ENCODE measurements at regions not wholly inside any gene's neighbourhood (a gene's known extent, or its start where the extent isn't known, plus 50 kb on each side); places are given as distances from the start of the nearest gene placed in this dataset.
"Not testable (repeated sequence)": the region's sequence is repeated elsewhere in the genome, so short reads cannot be mapped to it uniquely, and the experiment has no call there.

DNA sequence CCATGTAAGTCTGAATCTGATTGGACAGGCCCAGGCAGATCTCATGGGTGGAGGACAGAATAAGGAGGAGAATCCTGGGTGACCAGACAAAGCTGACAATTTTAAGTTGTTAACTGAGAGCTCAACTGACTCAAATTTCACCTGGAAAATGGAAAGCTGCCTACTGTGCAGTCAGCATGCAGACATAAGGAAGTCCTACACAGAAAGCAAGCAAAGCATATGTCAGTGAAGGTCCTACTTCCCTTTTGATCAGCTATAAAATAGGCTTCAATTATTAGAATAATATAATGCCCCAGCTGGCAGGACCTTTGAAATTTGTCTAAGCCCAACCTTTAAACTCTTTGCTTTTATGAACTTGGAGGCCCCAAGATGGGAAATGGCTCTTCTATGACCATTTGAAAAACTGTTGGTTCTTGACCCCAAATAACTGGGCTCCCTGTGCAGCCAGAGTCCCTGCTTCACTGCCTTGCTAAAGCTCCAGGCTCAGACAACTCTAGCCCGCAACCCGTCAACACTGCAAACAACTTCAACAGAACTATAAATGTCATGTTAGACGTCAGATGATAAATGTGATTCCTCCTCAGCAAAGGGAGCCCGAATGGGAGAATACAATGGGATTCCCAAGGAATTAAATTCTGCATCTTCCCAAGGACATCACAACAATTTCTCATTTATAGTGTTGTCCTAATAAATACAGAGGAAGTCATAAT, 118.9 kb upstream of the ADRA1B start:
- no peak for DNase-seq
- H3K4me3 ChIP-seq (ENCODE audit: insufficient read depth, low read depth, low read length), result no peak overlapping the region

DNA sequence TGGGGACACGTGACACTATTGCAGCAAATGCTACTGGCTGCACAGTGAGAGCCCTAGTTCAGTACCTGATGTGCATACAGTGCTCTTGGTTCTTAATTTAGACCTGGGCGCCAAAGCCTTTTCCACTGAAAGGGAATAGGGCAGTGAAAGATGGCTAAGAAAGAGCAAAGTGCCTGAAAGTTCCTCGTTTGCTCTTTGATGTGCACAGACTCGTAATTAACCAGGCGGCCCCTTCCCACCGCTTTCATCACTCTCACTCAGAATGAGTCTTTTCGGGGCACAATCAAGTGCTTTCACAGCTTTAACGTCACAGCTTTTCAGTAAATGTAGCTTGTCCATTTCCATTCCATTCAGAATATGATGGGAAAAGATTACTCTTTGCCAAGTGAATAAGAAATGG, 116.6 kb upstream of the ADRA1B start:
- no peak for DNase-seq
- Histone ChIP-seq H3K27me3 (ENCODE audit: control insufficient read depth, insufficient read depth, low read length) (no peaks in the 10 kb centered on the region), H3K4me3 (ENCODE audit: insufficient read depth, low read depth, low read length) (no peak overlapping the region), H3K36me3 (replicated peaks; ENCODE audit: control insufficient read depth, insufficient read depth, low read length) (no peaks in the 10 kb centered on the region)

More for the DNA sequence above, 118.9 kb upstream of the ADRA1B start:
- Histone ChIP-seq H3K36me3 (replicated peaks; ENCODE audit: control insufficient read depth, insufficient read depth, low read length) (no peaks in the 10 kb centered on the region), H3K27me3 (ENCODE audit: control insufficient read depth, insufficient read depth, low read length) (no peaks in the 10 kb centered on the region)

DNA sequence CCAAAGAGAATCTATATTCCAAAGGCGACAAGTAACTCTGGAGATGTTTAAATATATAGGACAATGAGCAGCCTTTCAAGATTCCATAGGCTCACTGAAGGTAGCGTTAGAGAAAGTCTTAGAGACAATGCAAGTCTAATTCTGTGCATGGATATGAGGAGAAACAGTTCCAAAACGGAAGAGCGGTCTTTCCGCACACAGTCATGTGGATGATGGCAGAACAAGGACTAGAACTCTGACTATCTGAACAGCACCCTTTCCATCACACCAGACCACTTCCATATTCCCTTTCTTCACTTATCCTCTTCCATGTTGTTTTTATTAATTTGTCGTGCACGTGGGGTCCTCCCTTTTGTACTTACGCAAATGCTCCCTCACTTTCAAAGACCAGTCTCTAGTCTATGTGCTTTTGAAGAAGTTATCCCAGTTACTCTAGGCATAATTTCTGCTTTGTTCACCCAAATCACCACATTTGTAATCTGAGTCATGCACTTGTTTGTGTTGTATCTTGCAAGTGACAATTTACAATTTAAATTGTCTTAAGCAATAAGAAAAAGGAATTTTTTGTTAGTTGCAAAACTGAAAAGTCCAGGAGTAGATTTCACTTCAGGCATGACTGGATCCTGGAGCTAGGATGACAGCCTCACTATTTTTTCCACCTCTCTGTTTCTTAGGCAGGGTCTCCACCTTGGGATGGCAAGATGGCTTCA, 116.0 kb upstream of the ADRA1B start:
- H3K4me3 ChIP-seq (ENCODE audit: insufficient read depth, low read depth, low read length), result no peak overlapping the region
- H3K36me3 ChIP-seq (replicated peaks; ENCODE audit: control insufficient read depth, insufficient read depth, low read length), result no peaks in the 10 kb centered on the region
- no peak for DNase-seq
- no peaks in the 10 kb centered on the region for H3K27me3 ChIP-seq (ENCODE audit: control insufficient read depth, insufficient read depth, low read length)

DNA sequence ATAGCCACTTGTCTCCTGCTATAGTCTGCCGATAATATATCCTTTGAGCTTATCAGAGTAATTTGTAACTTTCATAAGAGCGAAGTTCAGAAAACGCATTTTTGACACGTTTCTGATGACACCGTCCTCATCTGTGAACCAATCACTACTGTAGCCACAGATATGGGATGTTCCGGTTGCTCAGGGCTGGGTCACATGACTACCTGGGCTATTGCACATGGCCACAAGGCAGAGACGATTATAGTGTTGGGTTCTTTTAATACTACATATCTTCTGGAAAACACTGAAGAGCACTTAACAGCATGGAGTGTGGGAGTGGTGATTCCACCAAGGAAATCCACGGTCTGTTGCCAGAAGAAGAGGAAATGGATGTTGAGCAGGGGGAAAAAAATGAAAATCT, 115.0 kb upstream of the ADRA1B start:
- DNase-seq, result no peak
- no peak overlapping the region for H3K4me3 ChIP-seq (ENCODE audit: insufficient read depth, low read depth, low read length)
- H3K36me3 ChIP-seq (replicated peaks; ENCODE audit: control insufficient read depth, insufficient read depth, low read length), result no peaks in the 10 kb centered on the region
- H3K27me3 ChIP-seq (ENCODE audit: control insufficient read depth, insufficient read depth, low read length), result no peaks in the 10 kb centered on the region

DNA sequence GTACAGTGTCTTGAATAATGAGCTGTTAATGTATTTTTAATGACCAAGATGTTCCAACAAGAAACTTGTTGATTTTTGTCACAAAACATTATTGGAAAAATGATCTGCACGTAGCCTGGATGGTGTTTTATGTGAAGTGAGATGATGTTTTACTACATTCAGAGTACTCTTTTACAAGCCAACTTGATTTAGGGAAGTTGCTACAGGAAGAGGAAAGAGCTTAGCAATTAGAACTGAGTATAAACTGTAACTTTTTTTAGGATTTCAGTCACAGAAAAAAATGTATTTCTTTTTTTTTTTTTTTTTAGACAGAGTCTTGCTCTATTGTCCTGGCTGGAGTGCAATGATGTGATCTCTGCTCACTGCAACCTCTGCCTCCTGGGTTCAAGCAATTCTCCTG, 113.6 kb upstream of the ADRA1B start:
- no peaks in the 10 kb centered on the region for H3K36me3 ChIP-seq (replicated peaks; ENCODE audit: control insufficient read depth, insufficient read depth, low read length)
- no peak overlapping the region for H3K4me3 ChIP-seq (ENCODE audit: insufficient read depth, low read depth, low read length)
- DNase-seq, result no peak
- no peaks in the 10 kb centered on the region for H3K27me3 ChIP-seq (ENCODE audit: control insufficient read depth, insufficient read depth, low read length)

DNA sequence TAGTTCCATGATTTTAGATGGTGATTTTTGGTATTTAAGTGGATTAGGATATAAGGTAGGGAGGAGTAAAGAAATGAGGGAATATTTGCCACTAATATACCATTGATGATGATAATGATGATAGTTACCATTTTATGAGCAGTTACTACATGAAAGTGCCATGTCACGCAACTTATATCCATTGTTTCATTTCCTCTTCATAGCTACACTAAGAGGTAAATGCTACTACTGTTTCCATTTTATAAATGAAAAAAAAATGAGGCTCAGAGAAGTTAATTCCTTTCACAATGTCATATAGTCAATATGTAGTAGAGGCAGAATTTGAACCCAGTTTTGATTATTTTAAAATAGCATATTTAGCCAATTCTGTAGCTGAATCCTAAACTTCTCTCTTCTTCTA, 112.2 kb upstream of the ADRA1B start:
- H3K36me3 ChIP-seq (replicated peaks; ENCODE audit: control insufficient read depth, insufficient read depth, low read length), result no peaks in the 10 kb centered on the region
- no peak overlapping the region for H3K4me3 ChIP-seq (ENCODE audit: insufficient read depth, low read depth, low read length)
- H3K27me3 ChIP-seq (ENCODE audit: control insufficient read depth, insufficient read depth, low read length), result no peaks in the 10 kb centered on the region
- no peak for DNase-seq

DNA sequence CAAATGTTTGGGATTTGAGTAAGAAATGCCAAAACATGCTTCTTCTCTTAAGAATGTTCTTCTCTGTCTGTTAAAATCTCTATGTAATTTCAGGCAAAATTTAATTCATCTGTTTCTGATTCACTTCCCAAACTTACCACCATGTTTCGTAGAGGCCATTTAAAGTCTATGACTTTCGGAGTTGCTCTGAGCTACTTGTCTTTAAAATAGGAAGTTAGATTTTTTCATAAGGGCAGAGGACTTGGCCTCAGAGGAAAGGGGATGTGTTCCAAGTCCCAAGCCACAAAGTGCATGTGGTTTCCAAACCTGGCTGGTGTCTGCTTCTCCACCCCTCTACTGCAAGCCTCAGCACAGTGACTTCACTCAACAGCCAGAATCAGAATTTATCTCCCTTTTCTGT, 111.3 kb upstream of the ADRA1B start:
- no peak for DNase-seq
- no peaks in the 10 kb centered on the region for H3K36me3 ChIP-seq (replicated peaks; ENCODE audit: control insufficient read depth, insufficient read depth, low read length)
- H3K27me3 ChIP-seq (ENCODE audit: control insufficient read depth, insufficient read depth, low read length), result no peaks in the 10 kb centered on the region
- no peak overlapping the region for H3K4me3 ChIP-seq (ENCODE audit: insufficient read depth, low read depth, low read length)

DNA sequence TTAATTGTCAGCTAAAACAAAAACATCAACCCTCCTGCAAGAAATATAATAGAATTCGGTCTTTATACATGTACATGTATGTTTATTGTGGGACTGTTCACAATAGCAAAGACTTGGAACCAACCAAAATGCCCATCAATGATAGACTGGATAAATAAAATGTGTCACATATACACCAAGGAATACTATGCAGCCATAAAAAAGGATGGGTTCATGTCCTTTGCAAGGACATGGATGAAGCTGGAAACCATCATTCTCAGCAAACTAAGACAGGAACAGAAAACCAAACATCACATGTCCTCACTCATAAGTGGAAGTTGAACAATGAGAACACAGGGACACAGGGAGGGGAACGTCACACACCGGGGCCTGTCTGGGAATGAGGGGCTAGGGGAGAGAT, 109.1 kb upstream of the ADRA1B start:
- H3K27me3 ChIP-seq (ENCODE audit: control insufficient read depth, insufficient read depth, low read length); DNase-seq; H3K4me3 ChIP-seq (ENCODE audit: insufficient read depth, low read depth, low read length); H3K36me3 ChIP-seq (replicated peaks; ENCODE audit: control insufficient read depth, insufficient read depth, low read length): not testable (repeated sequence)

DNA sequence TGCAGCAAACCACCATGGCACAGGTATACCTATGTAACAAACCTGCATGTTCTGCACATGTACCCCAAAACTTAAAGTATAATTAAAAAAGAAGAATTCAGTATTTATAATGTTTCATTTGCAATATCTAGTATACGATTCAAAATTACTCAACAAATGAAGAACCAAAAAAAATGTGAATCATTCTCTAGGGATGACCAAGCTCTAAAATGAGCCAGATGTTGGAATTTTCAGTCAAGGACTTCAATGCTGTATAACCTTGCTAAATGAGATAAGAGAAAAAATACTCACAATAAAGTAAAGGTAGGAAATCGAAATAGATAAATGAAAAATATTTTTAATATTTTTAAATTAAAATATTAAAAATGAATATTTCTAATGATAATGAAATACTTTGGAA, 108.7 kb upstream of the ADRA1B start:
- no peak for DNase-seq
- no peak overlapping the region for H3K4me3 ChIP-seq (ENCODE audit: insufficient read depth, low read depth, low read length)
- no peaks in the 10 kb centered on the region for H3K36me3 ChIP-seq (replicated peaks; ENCODE audit: control insufficient read depth, insufficient read depth, low read length)
- H3K27me3 ChIP-seq (ENCODE audit: control insufficient read depth, insufficient read depth, low read length), result no peaks in the 10 kb centered on the region

DNA sequence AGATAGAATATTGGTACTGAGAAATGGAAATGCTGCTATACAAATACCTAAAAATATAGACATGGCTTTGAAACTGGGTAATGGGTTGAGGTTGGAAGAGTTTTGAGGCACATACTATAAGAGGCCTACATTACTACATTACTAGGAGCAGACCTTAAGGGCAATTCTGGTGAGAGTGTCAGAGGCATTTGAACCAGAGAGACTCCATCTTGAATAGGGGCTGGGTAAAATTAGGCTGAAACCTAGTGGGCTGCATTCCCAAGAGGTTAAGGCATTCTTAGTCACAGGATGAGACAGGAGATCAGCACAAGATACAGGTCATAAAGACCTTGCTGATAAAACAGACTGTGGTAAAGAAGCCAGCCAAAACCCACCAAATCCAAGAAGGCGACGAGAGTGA, 104.6 kb upstream of the ADRA1B start:
- no peak overlapping the region for H3K4me3 ChIP-seq (ENCODE audit: insufficient read depth, low read depth, low read length)
- no peak for DNase-seq
- H3K27me3 ChIP-seq (ENCODE audit: control insufficient read depth, insufficient read depth, low read length), result no peaks in the 10 kb centered on the region
- no peaks in the 10 kb centered on the region for H3K36me3 ChIP-seq (replicated peaks; ENCODE audit: control insufficient read depth, insufficient read depth, low read length)

DNA sequence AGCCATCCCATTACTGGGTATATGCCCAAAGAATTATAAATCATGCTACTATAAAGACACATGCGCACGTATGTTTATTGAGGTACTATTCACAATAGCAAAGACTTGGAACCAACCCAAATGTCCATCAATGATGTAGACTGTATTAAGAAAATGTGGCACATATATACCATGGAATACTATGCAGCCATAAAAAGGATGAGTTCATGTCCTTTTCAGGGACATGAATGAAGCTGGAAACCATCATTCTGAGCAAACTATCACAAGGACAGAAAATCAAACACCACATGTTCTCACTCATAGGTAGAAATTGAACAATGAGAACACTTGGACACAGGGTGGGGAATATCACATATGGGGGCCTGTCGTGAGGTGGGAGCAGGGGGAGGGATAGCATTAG, 103.5 kb upstream of the ADRA1B start:
- H3K27me3 ChIP-seq (ENCODE audit: control insufficient read depth, insufficient read depth, low read length); H3K36me3 ChIP-seq (replicated peaks; ENCODE audit: control insufficient read depth, insufficient read depth, low read length); DNase-seq; H3K4me3 ChIP-seq (ENCODE audit: insufficient read depth, low read depth, low read length): not testable (repeated sequence)

DNA sequence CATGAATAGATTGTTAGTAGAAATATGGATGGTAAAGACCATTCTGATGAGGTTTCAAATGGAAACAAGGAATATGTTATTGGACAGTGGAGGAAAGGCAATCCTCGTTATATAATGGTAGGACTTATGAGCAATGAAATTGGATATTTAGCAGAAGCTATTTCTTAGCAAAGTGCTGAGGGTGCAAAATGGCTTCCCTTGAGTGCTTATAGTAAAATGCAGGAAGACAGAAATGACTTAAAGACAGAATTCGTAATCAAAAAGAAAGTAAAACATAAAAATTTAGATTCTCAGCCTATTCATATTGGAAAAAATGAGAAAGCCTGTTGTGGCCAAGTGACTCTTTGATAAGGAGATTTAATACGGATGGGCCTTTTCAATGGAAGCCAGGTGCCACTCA, 102.1 kb upstream of the ADRA1B start:
- Histone ChIP-seq H3K36me3 (replicated peaks; ENCODE audit: control insufficient read depth, insufficient read depth, low read length) (no peaks in the 10 kb centered on the region), H3K4me3 (ENCODE audit: insufficient read depth, low read depth, low read length) (no peak overlapping the region), H3K27me3 (ENCODE audit: control insufficient read depth, insufficient read depth, low read length) (no peaks in the 10 kb centered on the region)
- DNase-seq, result no peak

DNA sequence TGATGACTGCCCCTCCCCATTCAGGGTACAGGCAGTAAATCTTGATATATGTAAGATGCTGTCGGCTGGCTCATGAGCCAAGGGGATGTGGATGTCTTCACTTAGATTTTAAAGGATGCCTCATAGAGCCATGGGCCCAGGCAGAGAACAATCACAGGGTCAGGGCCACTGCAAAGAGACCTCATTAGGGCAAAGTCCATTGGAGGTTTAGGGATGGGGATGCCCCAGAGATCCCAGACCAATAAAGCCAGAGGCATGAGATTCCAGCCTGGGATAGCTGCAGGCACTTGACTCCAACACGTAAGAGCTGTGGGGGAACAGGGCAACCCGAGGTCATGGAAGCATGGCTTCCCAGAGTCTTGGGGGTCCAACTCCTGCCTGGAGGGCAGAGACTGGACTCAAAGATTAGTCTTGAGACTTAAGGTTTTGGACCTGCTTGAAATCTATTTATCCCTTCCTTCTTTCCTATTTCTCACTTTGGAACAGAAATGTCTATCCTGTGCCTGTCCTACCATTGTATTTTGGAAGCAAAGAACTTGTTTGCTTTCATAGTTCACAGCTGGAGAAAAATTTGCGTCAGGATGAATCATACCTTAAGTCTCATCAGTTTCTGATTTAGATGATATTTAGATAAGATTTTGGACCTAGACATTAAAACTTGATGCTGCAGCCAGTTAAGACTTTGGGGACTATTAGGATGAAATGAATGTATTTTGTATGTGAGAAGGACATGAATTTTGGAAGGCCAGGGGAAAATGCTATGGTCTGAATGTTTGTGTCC, 101.3 kb upstream of the ADRA1B start:
- H3K36me3 ChIP-seq (replicated peaks; ENCODE audit: control insufficient read depth, insufficient read depth, low read length), result no peaks in the 10 kb centered on the region
- DNase-seq, result no peak
- H3K4me3 ChIP-seq (ENCODE audit: insufficient read depth, low read depth, low read length), result no peak overlapping the region
- no peaks in the 10 kb centered on the region for H3K27me3 ChIP-seq (ENCODE audit: control insufficient read depth, insufficient read depth, low read length)

DNA sequence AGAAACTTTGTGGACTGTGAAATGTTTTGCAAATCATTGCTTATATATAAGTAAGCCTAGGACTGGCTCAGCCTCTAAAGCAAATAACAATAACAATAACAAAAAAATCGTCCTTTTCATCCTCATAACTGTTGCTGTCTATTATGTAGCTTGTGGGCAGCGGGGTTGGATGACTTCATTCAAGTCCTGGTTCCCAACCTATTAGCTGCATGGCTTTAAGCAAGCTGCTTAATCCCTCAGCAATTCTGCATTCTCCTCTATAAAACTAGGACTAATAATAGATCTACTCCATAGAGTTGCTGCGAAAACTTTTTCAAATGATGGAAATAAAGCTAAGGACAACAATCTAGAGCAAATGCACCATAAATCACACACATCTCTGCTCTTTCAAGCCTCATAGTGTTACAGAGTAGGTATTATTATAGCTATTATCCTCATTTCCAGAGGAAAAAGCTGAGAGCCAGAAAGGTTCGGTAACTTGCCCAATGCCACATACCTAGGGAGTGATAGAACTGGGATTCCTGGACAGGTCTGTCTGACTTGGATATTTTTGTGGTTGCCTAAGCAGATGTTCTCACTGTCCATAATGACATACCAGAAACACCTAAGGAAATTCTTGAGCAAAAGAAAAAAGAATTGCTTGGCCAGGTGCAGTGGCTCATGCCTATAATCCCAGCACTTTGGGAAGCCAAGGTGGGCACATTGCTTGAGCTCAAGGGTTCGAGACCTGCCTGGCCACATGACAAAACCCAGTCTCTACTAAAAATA, 98.8 kb upstream of the ADRA1B start:
- no peak for DNase-seq
- Histone ChIP-seq H3K27me3 (ENCODE audit: control insufficient read depth, insufficient read depth, low read length) (no peaks in the 10 kb centered on the region), H3K36me3 (replicated peaks; ENCODE audit: control insufficient read depth, insufficient read depth, low read length) (no peaks in the 10 kb centered on the region), H3K4me3 (ENCODE audit: insufficient read depth, low read depth, low read length) (no peak overlapping the region)

Measured in H7 (cell line).